Neural cell (in vitro differentiated cells): ENCODE measurements at regions not wholly inside any gene's neighbourhood (a gene's known extent, or its start where the extent isn't known, plus 50 kb on each side); places are given as distances from the start of the nearest gene placed in this dataset.

Experiments used
- H2AFZ ChIP-seq: fragments of 200-600, 300-800 bp; sonication (generic), shearing (Covaris generic); 2 replicates; pipeline ENCODE4 v1.6.0; 2014; ENCODE audit warnings: low read depth, mild to moderate bottlenecking, antibody characterized with exemption, low read length, moderate library complexity
- H3F3A ChIP-seq: fragments of 200-600 bp; shearing (Covaris generic); 2 replicates; pipeline ENCODE4 v1.6.1; 2016; ENCODE audit warnings: mild to moderate bottlenecking, moderate library complexity, mixed read lengths, antibody characterized with exemption, low read length; ENCODE audit not compliant: insufficient read depth, poor library complexity, severe bottlenecking
- H3K27ac ChIP-seq: fragments of 200-600, 300-800 bp; sonication (generic), shearing (Covaris generic); 2 replicates; pipeline ENCODE4 v1.5.1; 2014; ENCODE audit warnings: mild to moderate bottlenecking, low read length, moderate library complexity
- H3K27me3 ChIP-seq: fragments of 300-800, 200-600 bp; sonication (generic), shearing (Covaris generic); 2 replicates; pipeline ENCODE4 v1.6.0; 2014; ENCODE audit warnings: mild to moderate bottlenecking, low read depth, low read length, moderate library complexity; ENCODE audit not compliant: insufficient read depth
- H3K36me3 ChIP-seq: fragments of 300-800, 200-600 bp; sonication (generic), shearing (Covaris generic); 2 replicates; pipeline ENCODE4 v1.5.1; 2014; ENCODE audit warnings: mild to moderate bottlenecking, antibody characterized with exemption, low read length, moderate library complexity; ENCODE audit not compliant: insufficient read depth
- H3K4me2 ChIP-seq: fragments of 300-800, 200-600 bp; sonication (generic), shearing (Covaris generic); 2 replicates; pipeline ENCODE4 v1.6.0; 2014; ENCODE audit warnings: mild to moderate bottlenecking, low read length
- H3K4me3 ChIP-seq: fragments of 300-800, 200-600 bp; sonication (generic), shearing (Covaris generic); 2 replicates; pipeline ENCODE4 v1.5.1; 2014; ENCODE audit warnings: mild to moderate bottlenecking, low read length, moderate library complexity
- H3K79me2 ChIP-seq: fragments of 200-600 bp; shearing (Covaris generic); replicated peaks from 2 replicates; pipeline ENCODE4 v1.6.0; 2014; ENCODE audit warnings: mild to moderate bottlenecking, low read length, moderate library complexity; ENCODE audit not compliant: insufficient read depth
- H3K9ac ChIP-seq: fragments of 300-800, 200-600 bp; sonication (generic), shearing (Covaris generic); 2 replicates; pipeline ENCODE4 v1.6.1; 2016; ENCODE audit warnings: mild to moderate bottlenecking, low read length, mixed read lengths
- H3K9me2 ChIP-seq: fragments of 200-600 bp; shearing (Covaris generic); 2 replicates; pipeline ENCODE4 v1.6.1; 2016; ENCODE audit warnings: mild to moderate bottlenecking, low read length, mixed read lengths; ENCODE audit not compliant: insufficient read depth
- H3K9me3 ChIP-seq: fragments of 200-600, 300-800 bp; sonication (generic), shearing (Covaris generic); 2 replicates; pipeline ENCODE4 v1.6.1; 2016; ENCODE audit warnings: mild to moderate bottlenecking, mixed run types, low read length, moderate library complexity, mixed read lengths
- H4K20me1 ChIP-seq: fragments of 200-600 bp; shearing (Covaris generic); 2 replicates; pipeline ENCODE4 v1.6.1; 2016; ENCODE audit warnings: mild to moderate bottlenecking, mixed run types; ENCODE audit not compliant: insufficient read depth
- EP300 ChIP-seq: fragments of 450-650 bp; conservative IDR thresholded peaks from 2 replicates; pipeline ENCODE4 v1.6.1; 2014; ENCODE audit warnings: antibody characterized with exemption, mild to moderate bottlenecking, moderate library complexity; ENCODE audit not compliant: poor library complexity, severe bottlenecking
- EZH2 ChIP-seq: fragments of 200-600, 300-800 bp; shearing (Covaris generic), sonication (generic); IDR thresholded peaks from 2 replicates; pipeline ENCODE4 v1.6.1; 2014; ENCODE audit warnings: antibody characterized with exemption, low read length, borderline replicate concordance, mild to moderate bottlenecking; ENCODE audit not compliant: insufficient read depth, poor library complexity, severe bottlenecking
- MXI1 ChIP-seq: fragments of 450-650 bp; conservative IDR thresholded peaks from 2 replicates; pipeline ENCODE4 v1.6.1; 2014; ENCODE audit warnings: antibody characterized with exemption, mild to moderate bottlenecking; ENCODE audit not compliant: poor library complexity, severe bottlenecking
- POLR2AphosphoS5 ChIP-seq: IDR thresholded peaks from 2 replicates; pipeline ENCODE4 v1.6.1; 2012
- RAD21 ChIP-seq: fragments of 450-650 bp; conservative IDR thresholded peaks from 2 replicates; pipeline ENCODE4 v1.6.1; 2014; ENCODE audit warnings: antibody characterized with exemption, mild to moderate bottlenecking, moderate library complexity
- SMC3 ChIP-seq: fragments of 450-650 bp; conservative IDR thresholded peaks from 2 replicates; pipeline ENCODE4 v1.6.1; 2014; ENCODE audit warnings: antibody characterized with exemption, mild to moderate bottlenecking, moderate library complexity; ENCODE audit not compliant: poor library complexity
- TAF1 ChIP-seq: IDR thresholded peaks from 2 replicates; pipeline ENCODE4 v1.6.1; 2012; ENCODE audit warnings: low read depth
- TF ChIP-seq, protein P1 (sequence below): IDR thresholded peaks from 2 replicates; pipeline ENCODE4 v1.6.1; 2012; ENCODE audit warnings: borderline replicate concordance
- TF ChIP-seq, protein P2 (sequence below): fragments of 450-650 bp; IDR thresholded peaks from 2 replicates; pipeline ENCODE4 v1.5.1; 2014; ENCODE audit warnings: antibody characterized with exemption, mild to moderate bottlenecking, moderate library complexity; ENCODE audit not compliant: poor library complexity, severe bottlenecking

DNA sequence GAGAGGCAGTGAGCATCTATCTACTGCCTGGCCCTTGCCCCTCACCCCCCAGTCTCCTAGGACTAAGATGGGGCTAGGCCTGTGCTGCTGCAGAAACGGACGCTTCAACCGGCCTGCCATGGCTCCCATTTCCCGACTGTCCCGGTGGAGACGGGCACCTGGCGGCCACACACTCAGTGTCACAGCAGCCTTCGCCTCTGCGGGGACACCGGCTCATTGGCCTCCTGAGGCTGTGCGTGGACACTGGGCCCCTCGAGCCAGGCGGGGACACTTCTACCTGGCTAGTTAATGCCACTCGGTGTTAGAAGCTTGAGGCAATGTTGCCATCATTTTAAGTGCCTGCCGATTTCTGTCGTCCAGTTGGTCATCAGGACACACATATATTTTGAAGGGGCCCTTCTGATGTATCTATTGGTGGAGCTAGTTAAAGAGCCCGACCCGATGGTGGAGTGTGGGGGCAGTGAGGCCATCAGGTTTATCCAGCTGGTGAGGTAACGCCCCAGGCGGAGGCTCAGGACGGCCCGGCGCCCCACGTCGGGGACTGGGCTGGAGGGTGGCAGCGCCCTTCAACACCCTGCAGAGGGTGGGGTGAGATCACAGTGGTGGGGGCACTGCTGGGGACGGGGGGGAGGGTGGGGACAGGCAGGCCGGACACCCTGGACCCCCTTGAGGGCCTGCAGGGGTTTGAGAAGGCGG is 58.9 kb upstream of the GATA5 start (continued):
- TF ChIP-seq SMC3 (no peak), TAF1 (no peak)

DNA sequence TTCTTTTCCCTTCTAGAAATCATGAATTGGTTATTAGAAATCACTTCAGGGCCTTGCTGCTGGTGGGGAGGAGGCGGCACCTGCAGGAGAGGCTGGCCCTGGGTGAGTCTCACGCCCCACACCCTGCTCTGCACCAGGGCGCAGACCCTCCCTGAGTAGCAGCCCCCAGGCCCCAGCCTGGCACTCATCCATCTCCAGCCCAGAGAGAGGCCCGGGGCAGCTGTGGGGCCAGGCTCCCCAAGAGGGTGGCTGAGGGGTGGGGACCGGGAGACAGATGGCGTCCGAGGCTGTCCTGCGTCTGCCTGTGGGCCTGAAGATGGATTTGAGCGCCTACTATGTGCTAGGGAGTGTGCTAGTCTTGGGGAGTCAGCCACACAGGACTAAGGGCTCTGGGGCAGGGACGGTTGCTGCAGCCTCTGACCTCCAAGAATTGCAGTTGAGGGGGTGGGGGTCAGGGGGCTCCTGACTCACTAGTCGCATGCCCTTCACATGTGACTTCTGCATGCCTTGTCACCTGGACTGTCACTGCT is 59.6 kb upstream of the GATA5 start:
- Histone ChIP-seq H3K4me3 (no peak overlapping the region), H3K27me3 (no peaks in the 10 kb centered on the region), H3K79me2 (no peaks in the 10 kb centered on the region), H2AFZ (no peak overlapping the region), H4K20me1 (no peaks in the 10 kb centered on the region), H3K9me3 (no peaks in the 10 kb centered on the region), H3K9ac (no peak overlapping the region), H3F3A (no peaks in the 10 kb centered on the region), H3K27ac (no peak overlapping the region), H3K9me2 (no peaks in the 10 kb centered on the region), H3K36me3 (no peaks in the 10 kb centered on the region), H3K4me2 (no peak overlapping the region)
- TF ChIP-seq EP300 (no peak), MXI1 (no peak), TAF1 (no peak), SMC3 (no peak), POLR2AphosphoS5 (no peak), RAD21 (no peak), EZH2 (no peak)
- TF ChIP-seq, protein P1, sequence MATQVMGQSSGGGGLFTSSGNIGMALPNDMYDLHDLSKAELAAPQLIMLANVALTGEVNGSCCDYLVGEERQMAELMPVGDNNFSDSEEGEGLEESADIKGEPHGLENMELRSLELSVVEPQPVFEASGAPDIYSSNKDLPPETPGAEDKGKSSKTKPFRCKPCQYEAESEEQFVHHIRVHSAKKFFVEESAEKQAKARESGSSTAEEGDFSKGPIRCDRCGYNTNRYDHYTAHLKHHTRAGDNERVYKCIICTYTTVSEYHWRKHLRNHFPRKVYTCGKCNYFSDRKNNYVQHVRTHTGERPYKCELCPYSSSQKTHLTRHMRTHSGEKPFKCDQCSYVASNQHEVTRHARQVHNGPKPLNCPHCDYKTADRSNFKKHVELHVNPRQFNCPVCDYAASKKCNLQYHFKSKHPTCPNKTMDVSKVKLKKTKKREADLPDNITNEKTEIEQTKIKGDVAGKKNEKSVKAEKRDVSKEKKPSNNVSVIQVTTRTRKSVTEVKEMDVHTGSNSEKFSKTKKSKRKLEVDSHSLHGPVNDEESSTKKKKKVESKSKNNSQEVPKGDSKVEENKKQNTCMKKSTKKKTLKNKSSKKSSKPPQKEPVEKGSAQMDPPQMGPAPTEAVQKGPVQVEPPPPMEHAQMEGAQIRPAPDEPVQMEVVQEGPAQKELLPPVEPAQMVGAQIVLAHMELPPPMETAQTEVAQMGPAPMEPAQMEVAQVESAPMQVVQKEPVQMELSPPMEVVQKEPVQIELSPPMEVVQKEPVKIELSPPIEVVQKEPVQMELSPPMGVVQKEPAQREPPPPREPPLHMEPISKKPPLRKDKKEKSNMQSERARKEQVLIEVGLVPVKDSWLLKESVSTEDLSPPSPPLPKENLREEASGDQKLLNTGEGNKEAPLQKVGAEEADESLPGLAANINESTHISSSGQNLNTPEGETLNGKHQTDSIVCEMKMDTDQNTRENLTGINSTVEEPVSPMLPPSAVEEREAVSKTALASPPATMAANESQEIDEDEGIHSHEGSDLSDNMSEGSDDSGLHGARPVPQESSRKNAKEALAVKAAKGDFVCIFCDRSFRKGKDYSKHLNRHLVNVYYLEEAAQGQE: no peak
- TF ChIP-seq, protein P2, sequence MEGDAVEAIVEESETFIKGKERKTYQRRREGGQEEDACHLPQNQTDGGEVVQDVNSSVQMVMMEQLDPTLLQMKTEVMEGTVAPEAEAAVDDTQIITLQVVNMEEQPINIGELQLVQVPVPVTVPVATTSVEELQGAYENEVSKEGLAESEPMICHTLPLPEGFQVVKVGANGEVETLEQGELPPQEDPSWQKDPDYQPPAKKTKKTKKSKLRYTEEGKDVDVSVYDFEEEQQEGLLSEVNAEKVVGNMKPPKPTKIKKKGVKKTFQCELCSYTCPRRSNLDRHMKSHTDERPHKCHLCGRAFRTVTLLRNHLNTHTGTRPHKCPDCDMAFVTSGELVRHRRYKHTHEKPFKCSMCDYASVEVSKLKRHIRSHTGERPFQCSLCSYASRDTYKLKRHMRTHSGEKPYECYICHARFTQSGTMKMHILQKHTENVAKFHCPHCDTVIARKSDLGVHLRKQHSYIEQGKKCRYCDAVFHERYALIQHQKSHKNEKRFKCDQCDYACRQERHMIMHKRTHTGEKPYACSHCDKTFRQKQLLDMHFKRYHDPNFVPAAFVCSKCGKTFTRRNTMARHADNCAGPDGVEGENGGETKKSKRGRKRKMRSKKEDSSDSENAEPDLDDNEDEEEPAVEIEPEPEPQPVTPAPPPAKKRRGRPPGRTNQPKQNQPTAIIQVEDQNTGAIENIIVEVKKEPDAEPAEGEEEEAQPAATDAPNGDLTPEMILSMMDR: no peak

DNA sequence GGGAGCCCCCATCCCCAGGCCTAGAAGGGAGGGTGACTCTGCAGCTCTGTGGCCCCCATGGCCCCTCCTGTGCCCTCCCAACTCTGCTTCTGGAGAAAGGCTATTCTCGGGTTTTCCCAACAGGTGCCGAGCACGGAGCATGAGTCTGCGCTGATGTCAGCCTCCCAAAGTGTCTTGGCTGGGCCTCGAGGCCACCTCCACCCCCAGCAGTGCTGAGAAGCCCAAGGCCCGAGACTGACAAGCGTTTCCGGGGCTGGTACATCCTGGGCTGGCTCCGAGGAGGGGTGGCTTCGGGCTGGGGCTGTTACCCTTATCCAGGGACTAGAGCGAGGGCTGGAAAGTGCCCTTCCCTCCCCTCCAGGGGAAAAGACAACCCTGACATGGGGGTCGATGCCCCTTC is 60.2 kb upstream of the GATA5 start:
- Histone ChIP-seq H3F3A (no peaks in the 10 kb centered on the region), H3K79me2 (no peaks in the 10 kb centered on the region), H3K9me2 (no peaks in the 10 kb centered on the region), H3K9ac (no peak overlapping the region), H3K9me3 (no peaks in the 10 kb centered on the region), H3K4me2 (no peak overlapping the region), H3K36me3 (no peaks in the 10 kb centered on the region), H3K27me3 (no peaks in the 10 kb centered on the region), H3K27ac (no peak overlapping the region), H3K4me3 (no peak overlapping the region), H2AFZ (no peak overlapping the region), H4K20me1 (no peaks in the 10 kb centered on the region)
- TF ChIP-seq, protein P1: no peak
- no peak for TF ChIP-seq EZH2
